PFSK-1 (cell line): ENCODE measurements at regions not wholly inside any gene's neighbourhood (a gene's known extent, or its start where the extent isn't known, plus 50 kb on each side); places are given as distances from the start of the nearest gene placed in this dataset.

Experiments
- POLR2AphosphoS5 ChIP-seq: IDR thresholded peaks from 2 replicates; pipeline ENCODE4 v1.6.1; 2012; ENCODE audit warnings: low read depth, mild to moderate bottlenecking, control low read depth, low read length, moderate library complexity
- SIN3A ChIP-seq: IDR thresholded peaks from 2 replicates; pipeline ENCODE4 v1.6.1; 2012; ENCODE audit warnings: mild to moderate bottlenecking, low read length, moderate library complexity, borderline replicate concordance; ENCODE audit not compliant: insufficient read depth
- TAF1 ChIP-seq: IDR thresholded peaks from 2 replicates; pipeline ENCODE4 v1.6.1; 2012; ENCODE audit warnings: low read length, control low read depth, borderline replicate concordance; ENCODE audit not compliant: insufficient read depth
- TF ChIP-seq, protein P1 (sequence below), 2 experiments: IDR thresholded peaks; 2 replicates each; pipeline versions ENCODE4 v1.6.1 to v1.8.0; 2011 to 2012; ENCODE audit warnings: low read depth in 2 of 2, low read length in 2 of 2, control low read depth in 1 of 2, inconsistent platforms in 1 of 2, mild to moderate bottlenecking in 1 of 2, moderate library complexity in 1 of 2; ENCODE audit not compliant: insufficient read depth in 1 of 2

DNA sequence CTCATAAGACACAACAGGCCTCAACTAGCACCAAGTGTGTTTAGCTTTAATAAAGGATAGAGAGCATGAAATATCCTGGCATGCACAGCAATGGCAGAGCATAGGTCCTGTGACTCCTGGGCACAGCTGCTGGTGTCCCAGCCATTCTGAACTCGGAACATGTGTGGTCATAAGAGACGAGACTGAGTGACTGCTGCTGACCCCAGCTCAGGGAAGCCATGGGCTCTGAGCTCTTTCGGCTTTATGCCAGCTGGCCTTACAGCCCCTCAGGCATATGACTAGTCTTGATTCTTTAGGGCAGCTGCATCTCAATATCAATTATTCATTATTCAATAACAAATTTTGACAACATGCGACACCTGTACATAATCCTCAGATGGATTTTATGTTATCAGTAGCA lies 62.4 kb upstream of the TOPAZ1 start:
- TF ChIP-seq, protein P1, sequence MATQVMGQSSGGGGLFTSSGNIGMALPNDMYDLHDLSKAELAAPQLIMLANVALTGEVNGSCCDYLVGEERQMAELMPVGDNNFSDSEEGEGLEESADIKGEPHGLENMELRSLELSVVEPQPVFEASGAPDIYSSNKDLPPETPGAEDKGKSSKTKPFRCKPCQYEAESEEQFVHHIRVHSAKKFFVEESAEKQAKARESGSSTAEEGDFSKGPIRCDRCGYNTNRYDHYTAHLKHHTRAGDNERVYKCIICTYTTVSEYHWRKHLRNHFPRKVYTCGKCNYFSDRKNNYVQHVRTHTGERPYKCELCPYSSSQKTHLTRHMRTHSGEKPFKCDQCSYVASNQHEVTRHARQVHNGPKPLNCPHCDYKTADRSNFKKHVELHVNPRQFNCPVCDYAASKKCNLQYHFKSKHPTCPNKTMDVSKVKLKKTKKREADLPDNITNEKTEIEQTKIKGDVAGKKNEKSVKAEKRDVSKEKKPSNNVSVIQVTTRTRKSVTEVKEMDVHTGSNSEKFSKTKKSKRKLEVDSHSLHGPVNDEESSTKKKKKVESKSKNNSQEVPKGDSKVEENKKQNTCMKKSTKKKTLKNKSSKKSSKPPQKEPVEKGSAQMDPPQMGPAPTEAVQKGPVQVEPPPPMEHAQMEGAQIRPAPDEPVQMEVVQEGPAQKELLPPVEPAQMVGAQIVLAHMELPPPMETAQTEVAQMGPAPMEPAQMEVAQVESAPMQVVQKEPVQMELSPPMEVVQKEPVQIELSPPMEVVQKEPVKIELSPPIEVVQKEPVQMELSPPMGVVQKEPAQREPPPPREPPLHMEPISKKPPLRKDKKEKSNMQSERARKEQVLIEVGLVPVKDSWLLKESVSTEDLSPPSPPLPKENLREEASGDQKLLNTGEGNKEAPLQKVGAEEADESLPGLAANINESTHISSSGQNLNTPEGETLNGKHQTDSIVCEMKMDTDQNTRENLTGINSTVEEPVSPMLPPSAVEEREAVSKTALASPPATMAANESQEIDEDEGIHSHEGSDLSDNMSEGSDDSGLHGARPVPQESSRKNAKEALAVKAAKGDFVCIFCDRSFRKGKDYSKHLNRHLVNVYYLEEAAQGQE (IDR thresholded peaks at IDR 0.05; ENCODE audit: insufficient read depth in 1 of 2, low read depth in 2 of 2, low read length in 2 of 2) = no peak
- TF ChIP-seq POLR2AphosphoS5 = no peak
- no peak for TF ChIP-seq TAF1
- no peak for TF ChIP-seq SIN3A
